GM12878 (cell line): ENCODE measurements at regions not wholly inside any gene's neighbourhood (a gene's known extent, or its start where the extent isn't known, plus 50 kb on each side); places are given as distances from the start of the nearest gene placed in this dataset.

Experiments used
- ATAC-seq: fragments of 200-7000 bp; cut with Tn5 transposase; 3 replicates; pipeline ENCODE4 v1.9.1; 2020; ENCODE audit warnings: mild to moderate bottlenecking, moderate library complexity
- BruUV-seq: library from RNA; stranded (reverse); fragments of 400-500 nt; replicated peaks from 2 replicates; lab custom pipeline; 2021; lab: Mats Ljungman, UMichigan
- CTCF ChIA-PET: fragments of 300-600 bp; sonication (Branson Sonifier 250); formaldehyde crosslinking; extraction: SDS; loops from one replicate; lab custom pipeline; 2021; ENCODE audit warnings: inconsistent platforms; lab: Yijun Ruan, JAX
- POLR2A ChIA-PET: fragments of 350-600 bp; formaldehyde crosslinking; extraction: SDS; loops from one replicate; lab custom pipeline; 2021; ENCODE audit warnings: inconsistent platforms; lab: Charles Lee
- RAD21 ChIA-PET: fragments of 300-600 bp; sonication (Branson Sonifier 250); formaldehyde crosslinking; loops from one replicate; lab custom pipeline; 2023; ENCODE audit warnings: antibody characterized with exemption; ENCODE audit not compliant: unreplicated experiment; lab: Charles Lee
- SMC1A ChIA-PET: fragments of 300-600 bp; sonication (Branson Sonifier 250); formaldehyde crosslinking; loops from one replicate; lab custom pipeline; 2023; ENCODE audit not compliant: unreplicated experiment, uncharacterized antibody; lab: Charles Lee
- DNase-seq: peaks from one replicate; pipeline ENCODE4 v3.0.0-alpha.2; 2011; ENCODE audit warnings: low read depth, low spot score
- FAIRE-seq: peaks from 3 replicates; lab custom pipeline; 2011; peaks lifted over from hg19 to GRCh38; lab: Jason Lieb, UNC
- H2AFZ ChIP-seq: 2 replicates; pipeline ENCODE4 v1.6.0; 2011; ENCODE audit warnings: low read depth, low read length, control low read depth; ENCODE audit not compliant: control insufficient read depth
- H3K27ac ChIP-seq: 2 replicates; pipeline ENCODE4 v1.5.1; 2011; ENCODE audit warnings: control low read depth; ENCODE audit not compliant: control insufficient read depth, insufficient read depth
- H3K27me3 ChIP-seq, 2 experiments: replicated peaks in 1 of 2; 2 replicates each; pipeline versions ENCODE4 v1.6.0 to v1.6.1; 2011; ENCODE audit warnings: low read length in 1 of 2; ENCODE audit not compliant: control insufficient read depth in 2 of 2, insufficient read depth in 2 of 2
- H3K36me3 ChIP-seq, 2 experiments: 2 replicates each; pipeline ENCODE4 v1.5.1; 2011; ENCODE audit warnings: low read length in 1 of 2; ENCODE audit not compliant: control insufficient read depth in 2 of 2, insufficient read depth in 2 of 2
- H3K4me1 ChIP-seq: 2 replicates; pipeline ENCODE4 v1.6.1; 2011; ENCODE audit warnings: mild to moderate bottlenecking, low read length, moderate library complexity, mixed read lengths; ENCODE audit not compliant: control insufficient read depth, insufficient read depth
- H3K4me2 ChIP-seq: 2 replicates; pipeline ENCODE4 v1.6.0; 2011; ENCODE audit warnings: control low read depth; ENCODE audit not compliant: control insufficient read depth, insufficient read depth
- H3K4me3 ChIP-seq: fragments of 200-600 bp; sonication (generic); 2 replicates; pipeline ENCODE4 v1.5.1; 2016
- H3K79me2 ChIP-seq: 2 replicates; pipeline ENCODE4 v1.6.0; 2011; ENCODE audit warnings: low read length; ENCODE audit not compliant: control insufficient read depth, insufficient read depth
- H3K9ac ChIP-seq: 2 replicates; pipeline ENCODE4 v1.8.0; 2011; ENCODE audit warnings: low read length, control low read depth, mixed read lengths; ENCODE audit not compliant: control insufficient read depth, insufficient read depth
- H3K9me3 ChIP-seq: replicated peaks from 3 replicates; pipeline ENCODE4 v1.5.1; 2011; ENCODE audit warnings: mild to moderate bottlenecking, low read length; ENCODE audit not compliant: control insufficient read depth, insufficient read depth
- H4K20me1 ChIP-seq: 2 replicates; pipeline ENCODE4 v1.6.0; 2011; ENCODE audit not compliant: control insufficient read depth, insufficient read depth
- ATF7 ChIP-seq: fragments of 450-650 bp; IDR thresholded peaks from 2 replicates; pipeline ENCODE4 v1.6.1; 2016; ENCODE audit warnings: low read depth, mild to moderate bottlenecking
- BHLHE40 ChIP-seq, 2 experiments: fragments of 450-650 bp in 1 of 2; IDR thresholded peaks; 2 replicates each; pipeline ENCODE4 v1.6.1; 2011 to 2017; ENCODE audit warnings: low read depth in 2 of 2, borderline replicate concordance in 1 of 2, improper control_type of control experiment in 1 of 2, low read length in 1 of 2, mild to moderate bottlenecking in 1 of 2
- CBX5 ChIP-seq: sonication (generic); IDR thresholded peaks from 2 replicates; pipeline ENCODE4 v1.6.1; 2016; ENCODE audit warnings: low read depth, moderate library complexity, mild to moderate bottlenecking, inconsistent platforms
- DPF2 ChIP-seq: fragments of 450-650 bp; IDR thresholded peaks from 2 replicates; pipeline ENCODE4 v1.6.1; 2017; ENCODE audit warnings: mild to moderate bottlenecking
- NFIC ChIP-seq: IDR thresholded peaks from 2 replicates; pipeline ENCODE4 v1.6.1; 2012; ENCODE audit warnings: low read depth, mild to moderate bottlenecking, inconsistent platforms, low read length, moderate library complexity
- PAX5 ChIP-seq: IDR thresholded peaks from 2 replicates; pipeline ENCODE4 v1.6.1; 2011; ENCODE audit warnings: low read depth, low read length, borderline replicate concordance
- RCOR1 ChIP-seq: conservative IDR thresholded peaks from 2 replicates; pipeline ENCODE4 v1.6.1; 2012; ENCODE audit warnings: low read depth, low read length, improper control_type of control experiment
- SIN3A ChIP-seq: IDR thresholded peaks from 2 replicates; pipeline ENCODE4 v1.6.1; 2012; ENCODE audit warnings: low read depth, low read length, improper control_type of control experiment
- SIX5 ChIP-seq: IDR thresholded peaks from 2 replicates; pipeline ENCODE4 v1.6.1; 2011; ENCODE audit warnings: mild to moderate bottlenecking, low read depth, low read length, moderate library complexity; ENCODE audit not compliant: severe bottlenecking
- SREBF2 ChIP-seq: IDR thresholded peaks from 2 replicates; pipeline ENCODE4 v1.6.1; 2012; ENCODE audit warnings: mild to moderate bottlenecking, low read length
- TAF1 ChIP-seq: IDR thresholded peaks from 2 replicates; pipeline ENCODE4 v1.6.1; 2011; ENCODE audit warnings: mild to moderate bottlenecking, low read depth, low read length, borderline replicate concordance
- TCF3 ChIP-seq: IDR thresholded peaks from 2 replicates; pipeline ENCODE4 v1.6.1; 2012; ENCODE audit warnings: low read depth, mild to moderate bottlenecking, low read length, borderline replicate concordance; ENCODE audit not compliant: insufficient read depth
- YY1 ChIP-seq: IDR thresholded peaks from 2 replicates; pipeline ENCODE4 v1.6.1; 2011; ENCODE audit warnings: low read depth, mild to moderate bottlenecking, low read length
- WGBS: methylation state at CpG from one replicate; pipeline ENCODE4 v1.1.6; 2016; ENCODE audit warnings: low lambda C conversion rate; ENCODE audit not compliant: insufficient replicate concordance, insufficient coverage; ENCODE audit errors: missing lambda C conversion rate; 5-methylcytosine and 5-hydroxymethylcytosine counted together
- in situ Hi-C: fragments of 300-500 bp; cut with MboI; formaldehyde crosslinking; loops from 9 replicates; pipeline ENCODE4 v1.14.3; 2018; ENCODE audit warnings: mixed read lengths
- intact Hi-C: fragments of 100-400 bp; cut with micrococcal nuclease; formaldehyde crosslinking; loops from one replicate; pipeline ENCODE4 v1.14.2; 2022; ENCODE audit not compliant: unreplicated experiment
- TF ChIP-seq, protein P1 (sequence below): IDR thresholded peaks from 2 replicates; pipeline ENCODE4 v1.6.1; 2012; ENCODE audit warnings: low read depth, low read length, improper control_type of control experiment
- TF ChIP-seq, protein P2 (sequence below): fragments of 450-650 bp; IDR thresholded peaks from 2 replicates; pipeline ENCODE4 v1.6.1; 2016; ENCODE audit warnings: mild to moderate bottlenecking
- TF ChIP-seq, protein P3 (sequence below): fragments of 150-350 bp; IDR thresholded peaks from 2 replicates; pipeline ENCODE4 v1.6.1; 2016; ENCODE audit warnings: low read depth, low read length
- TF ChIP-seq, protein P4 (sequence below): fragments of 450-650 bp; IDR thresholded peaks from 2 replicates; pipeline ENCODE4 v1.6.1; 2018; ENCODE audit warnings: borderline replicate concordance, mild to moderate bottlenecking; ENCODE audit not compliant: partially characterized antibody
- TF ChIP-seq, protein P5 (sequence below): IDR thresholded peaks from 2 replicates; pipeline ENCODE4 v1.6.1; 2012; ENCODE audit warnings: low read depth, low read length, improper control_type of control experiment

DNA sequence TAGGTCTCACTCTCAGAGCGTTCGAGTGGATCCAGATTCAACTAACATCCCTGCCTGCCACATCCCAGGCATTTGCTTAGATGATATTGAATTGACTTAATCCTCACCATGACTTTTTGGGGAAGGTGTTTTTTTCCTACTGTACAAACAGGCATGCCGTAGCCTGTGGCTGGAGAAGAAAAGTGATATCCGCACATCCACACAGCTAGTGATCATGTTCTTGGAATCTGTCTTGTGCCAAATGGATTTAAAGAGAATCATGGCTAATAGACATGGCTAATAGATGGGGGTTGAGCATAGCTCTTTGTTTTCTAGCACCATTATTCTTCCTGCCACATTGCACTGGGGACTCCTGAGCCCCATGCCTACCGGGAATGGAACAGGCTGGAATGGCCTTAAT is 82.1 kb upstream of the THY1 start:
- ChIA-PET POLR2A (no interaction called here), SMC1A (interaction anchor here (1.0 kb wide), 1 partner anchor 28 kb away, joined by 3 read pairs; no protein-coding TSS in a partner anchor), CTCF (interaction anchor here (1.0 kb wide), 1 partner anchor 9 kb away, joined by 3 read pairs; no protein-coding TSS in a partner anchor), RAD21 (no interaction called here)
- DNase-seq (no peak), FAIRE-seq (no peak), ATAC-seq (no peak)
- peaks cover 9% of the 10 kb centered on the region; the same call in 1 of the 2 replicates for H3K4me1 ChIP-seq
- H3K27ac ChIP-seq, result no peak overlapping the region
- no peak overlapping the region for H3K9ac ChIP-seq
- H3K4me3 ChIP-seq, result no peak overlapping the region
- BruUV-seq, result no TSS peak
- no peaks in the 10 kb centered on the region for H3K79me2 ChIP-seq
- 35% methylated on average over 5 of the region's 5 CpGs for WGBS
- no peaks in the 10 kb centered on the region; a peak in 1 of 4 replicates for H3K27me3 ChIP-seq
- H2AFZ ChIP-seq, result no peak overlapping the region
- intact Hi-C loops (no loop called here), in situ Hi-C loops (no loop called here)
- no peak overlapping the region for H3K4me2 ChIP-seq
- H3K36me3 ChIP-seq, result no peaks in the 10 kb centered on the region
- no peaks in the 10 kb centered on the region for H4K20me1 ChIP-seq
- no peaks in the 10 kb centered on the region; the same call in 2 of the 3 replicates for H3K9me3 ChIP-seq
- TF ChIP-seq SREBF2 (no peak), ATF7 (no peak), CBX5 (no peak), TCF3 (no peak), RCOR1 (no peak), NFIC (no peak), BHLHE40 (IDR thresholded peaks at IDR 0.05; ENCODE audit: borderline replicate concordance in 1 of 2, low read depth in 2 of 2, low read length in 1 of 2) (no peak), SIX5 (no peak), TAF1 (no peak), PAX5 (no peak), SIN3A (no peak), YY1 (no peak), DPF2 (no peak)
- TF ChIP-seq, protein P1, sequence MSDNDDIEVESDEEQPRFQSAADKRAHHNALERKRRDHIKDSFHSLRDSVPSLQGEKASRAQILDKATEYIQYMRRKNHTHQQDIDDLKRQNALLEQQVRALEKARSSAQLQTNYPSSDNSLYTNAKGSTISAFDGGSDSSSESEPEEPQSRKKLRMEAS, result no peak
- TF ChIP-seq, protein P2, sequence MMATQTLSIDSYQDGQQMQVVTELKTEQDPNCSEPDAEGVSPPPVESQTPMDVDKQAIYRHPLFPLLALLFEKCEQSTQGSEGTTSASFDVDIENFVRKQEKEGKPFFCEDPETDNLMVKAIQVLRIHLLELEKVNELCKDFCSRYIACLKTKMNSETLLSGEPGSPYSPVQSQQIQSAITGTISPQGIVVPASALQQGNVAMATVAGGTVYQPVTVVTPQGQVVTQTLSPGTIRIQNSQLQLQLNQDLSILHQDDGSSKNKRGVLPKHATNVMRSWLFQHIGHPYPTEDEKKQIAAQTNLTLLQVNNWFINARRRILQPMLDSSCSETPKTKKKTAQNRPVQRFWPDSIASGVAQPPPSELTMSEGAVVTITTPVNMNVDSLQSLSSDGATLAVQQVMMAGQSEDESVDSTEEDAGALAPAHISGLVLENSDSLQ, result no peak
- TF ChIP-seq, protein P3, sequence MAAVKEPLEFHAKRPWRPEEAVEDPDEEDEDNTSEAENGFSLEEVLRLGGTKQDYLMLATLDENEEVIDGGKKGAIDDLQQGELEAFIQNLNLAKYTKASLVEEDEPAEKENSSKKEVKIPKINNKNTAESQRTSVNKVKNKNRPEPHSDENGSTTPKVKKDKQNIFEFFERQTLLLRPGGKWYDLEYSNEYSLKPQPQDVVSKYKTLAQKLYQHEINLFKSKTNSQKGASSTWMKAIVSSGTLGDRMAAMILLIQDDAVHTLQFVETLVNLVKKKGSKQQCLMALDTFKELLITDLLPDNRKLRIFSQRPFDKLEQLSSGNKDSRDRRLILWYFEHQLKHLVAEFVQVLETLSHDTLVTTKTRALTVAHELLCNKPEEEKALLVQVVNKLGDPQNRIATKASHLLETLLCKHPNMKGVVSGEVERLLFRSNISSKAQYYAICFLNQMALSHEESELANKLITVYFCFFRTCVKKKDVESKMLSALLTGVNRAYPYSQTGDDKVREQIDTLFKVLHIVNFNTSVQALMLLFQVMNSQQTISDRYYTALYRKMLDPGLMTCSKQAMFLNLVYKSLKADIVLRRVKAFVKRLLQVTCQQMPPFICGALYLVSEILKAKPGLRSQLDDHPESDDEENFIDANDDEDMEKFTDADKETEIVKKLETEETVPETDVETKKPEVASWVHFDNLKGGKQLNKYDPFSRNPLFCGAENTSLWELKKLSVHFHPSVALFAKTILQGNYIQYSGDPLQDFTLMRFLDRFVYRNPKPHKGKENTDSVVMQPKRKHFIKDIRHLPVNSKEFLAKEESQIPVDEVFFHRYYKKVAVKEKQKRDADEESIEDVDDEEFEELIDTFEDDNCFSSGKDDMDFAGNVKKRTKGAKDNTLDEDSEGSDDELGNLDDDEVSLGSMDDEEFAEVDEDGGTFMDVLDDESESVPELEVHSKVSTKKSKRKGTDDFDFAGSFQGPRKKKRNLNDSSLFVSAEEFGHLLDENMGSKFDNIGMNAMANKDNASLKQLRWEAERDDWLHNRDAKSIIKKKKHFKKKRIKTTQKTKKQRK, result no peak
- TF ChIP-seq, protein P4, sequence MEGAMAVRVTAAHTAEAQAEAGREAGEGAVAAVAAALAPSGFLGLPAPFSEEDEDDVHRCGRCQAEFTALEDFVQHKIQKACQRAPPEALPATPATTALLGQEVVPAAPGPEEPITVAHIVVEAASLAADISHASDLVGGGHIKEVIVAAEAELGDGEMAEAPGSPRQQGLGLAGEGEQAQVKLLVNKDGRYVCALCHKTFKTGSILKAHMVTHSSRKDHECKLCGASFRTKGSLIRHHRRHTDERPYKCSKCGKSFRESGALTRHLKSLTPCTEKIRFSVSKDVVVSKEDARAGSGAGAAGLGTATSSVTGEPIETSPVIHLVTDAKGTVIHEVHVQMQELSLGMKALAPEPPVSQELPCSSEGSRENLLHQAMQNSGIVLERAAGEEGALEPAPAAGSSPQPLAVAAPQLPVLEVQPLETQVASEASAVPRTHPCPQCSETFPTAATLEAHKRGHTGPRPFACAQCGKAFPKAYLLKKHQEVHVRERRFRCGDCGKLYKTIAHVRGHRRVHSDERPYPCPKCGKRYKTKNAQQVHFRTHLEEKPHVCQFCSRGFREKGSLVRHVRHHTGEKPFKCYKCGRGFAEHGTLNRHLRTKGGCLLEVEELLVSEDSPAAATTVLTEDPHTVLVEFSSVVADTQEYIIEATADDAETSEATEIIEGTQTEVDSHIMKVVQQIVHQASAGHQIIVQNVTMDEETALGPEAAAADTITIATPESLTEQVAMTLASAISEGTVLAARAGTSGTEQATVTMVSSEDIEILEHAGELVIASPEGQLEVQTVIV, result no peak
- TF ChIP-seq, protein P5, sequence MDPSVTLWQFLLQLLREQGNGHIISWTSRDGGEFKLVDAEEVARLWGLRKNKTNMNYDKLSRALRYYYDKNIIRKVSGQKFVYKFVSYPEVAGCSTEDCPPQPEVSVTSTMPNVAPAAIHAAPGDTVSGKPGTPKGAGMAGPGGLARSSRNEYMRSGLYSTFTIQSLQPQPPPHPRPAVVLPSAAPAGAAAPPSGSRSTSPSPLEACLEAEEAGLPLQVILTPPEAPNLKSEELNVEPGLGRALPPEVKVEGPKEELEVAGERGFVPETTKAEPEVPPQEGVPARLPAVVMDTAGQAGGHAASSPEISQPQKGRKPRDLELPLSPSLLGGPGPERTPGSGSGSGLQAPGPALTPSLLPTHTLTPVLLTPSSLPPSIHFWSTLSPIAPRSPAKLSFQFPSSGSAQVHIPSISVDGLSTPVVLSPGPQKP, result no peak
